ENCODE measurements at regions not wholly inside any gene's neighbourhood (a gene's known extent, or its start where the extent isn't known, plus 50 kb on each side); places are given as distances from the start of the nearest gene placed in this dataset.

GRCh38 chr2:133661392-133661791 lies 93.1 kb upstream of the NCKAP5 start:
- no peak for DNase-seq (ENCODE audit: low read depth)
- H3K4me3 ChIP-seq (ENCODE audit: low read depth, low read length), result no peak overlapping the region
- TF ChIP-seq CTCF (IDR thresholded peaks at IDR 0.05; ENCODE audit: low read depth, low read length, missing control alignments), result no peak

- no peak overlapping the region for H3K4me3 ChIP-seq (ENCODE audit: low read depth, low read length)
- no peak for DNase-seq (ENCODE audit: low read depth)
- no peak for TF ChIP-seq CTCF (IDR thresholded peaks at IDR 0.05; ENCODE audit: low read depth, low read length, missing control alignments)
Observed at GRCh38 chr2:133666621-133667020, 98.4 kb upstream of the NCKAP5 start.

- DNase-seq (ENCODE audit: low read depth), result no peak
- no peak for TF ChIP-seq CTCF (IDR thresholded peaks at IDR 0.05; ENCODE audit: low read depth, low read length, missing control alignments)
- H3K4me3 ChIP-seq (ENCODE audit: low read depth, low read length), result no peak overlapping the region
Observed at GRCh38 chr2:133667085-133667484, 98.8 kb upstream of the NCKAP5 start.

- no peak for DNase-seq (ENCODE audit: low read depth)
- no peak overlapping the region for H3K4me3 ChIP-seq (ENCODE audit: low read depth, low read length)
Observed at GRCh38 chr2:133667968-133668367, 99.7 kb upstream of the NCKAP5 start.

GRCh38 chr2:133668547-133668946 lies 100.3 kb upstream of the NCKAP5 start:
- DNase-seq (ENCODE audit: low read depth), result no peak
- TF ChIP-seq CTCF (IDR thresholded peaks at IDR 0.05; ENCODE audit: low read depth, low read length, missing control alignments), result no peak
- H3K4me3 ChIP-seq (ENCODE audit: low read depth, low read length), result no peak overlapping the region

More at GRCh38 chr2:133667968-133668367, 99.7 kb upstream of the NCKAP5 start:
- no peak for TF ChIP-seq CTCF (IDR thresholded peaks at IDR 0.05; ENCODE audit: low read depth, low read length, missing control alignments)

GRCh38 chr2:133673305-133673905 lies 105.1 kb upstream of the NCKAP5 start:
- TF ChIP-seq CTCF (IDR thresholded peaks at IDR 0.05; ENCODE audit: low read depth, low read length, missing control alignments), result no peak
- DNase-seq (ENCODE audit: low read depth), result no peak
- H3K4me3 ChIP-seq (ENCODE audit: low read depth, low read length), result no peak overlapping the region

- H3K4me3 ChIP-seq (ENCODE audit: low read depth, low read length), result no peak overlapping the region
- no peak for DNase-seq (ENCODE audit: low read depth)
- no peak for TF ChIP-seq CTCF (IDR thresholded peaks at IDR 0.05; ENCODE audit: low read depth, low read length, missing control alignments)
Observed at GRCh38 chr2:133674066-133674432, 105.8 kb upstream of the NCKAP5 start.

All from GM12864 (cell line).